H7 (cell line): ENCODE measurements at regions not wholly inside any gene's neighbourhood (a gene's known extent, or its start where the extent isn't known, plus 50 kb on each side); places are given as distances from the start of the nearest gene placed in this dataset.
A peak's percentile ranks its signal among the peaks of the same experiment; 100 is the strongest.
"Not testable (repeated sequence)": the region's sequence is repeated elsewhere in the genome, so short reads cannot be mapped to it uniquely, and the experiment has no call there.

Source experiments
- DNase-seq: peaks from one replicate; pipeline ENCODE4 v3.0.0; 2012
- H3K27me3 ChIP-seq: 2 replicates; pipeline ENCODE4 v1.6.0; 2011; ENCODE audit warnings: mild to moderate bottlenecking, low read length; ENCODE audit not compliant: control insufficient read depth, insufficient read depth
- H3K36me3 ChIP-seq: replicated peaks from 2 replicates; pipeline ENCODE4 v1.5.1; 2011; ENCODE audit warnings: low read length; ENCODE audit not compliant: control insufficient read depth, insufficient read depth
- H3K4me3 ChIP-seq: 2 replicates; pipeline ENCODE4 v1.5.1; 2011; ENCODE audit warnings: low read depth, mild to moderate bottlenecking, control low read depth, low read length, moderate library complexity; ENCODE audit not compliant: insufficient read depth

- no peak for DNase-seq
- Histone ChIP-seq H3K27me3 (no peaks in the 10 kb centered on the region), H3K36me3 (no peaks in the 10 kb centered on the region), H3K4me3 (no peak overlapping the region)
Measured at GRCh38 chr11:130526846-130527245, 78.4 kb downstream of the ADAMTS15 start.

GRCh38 chr11:130527636-130528297, 79.3 kb downstream of the ADAMTS15 start:
- DNase-seq = no peak
- Histone ChIP-seq H3K27me3 (no peaks in the 10 kb centered on the region), H3K4me3 (no peak overlapping the region), H3K36me3 (no peaks in the 10 kb centered on the region)

- no peak for DNase-seq
- H3K27me3 ChIP-seq = no peaks in the 10 kb centered on the region
Measured at GRCh38 chr11:130528298-130529261, 80.1 kb downstream of the ADAMTS15 start.

GRCh38 chr11:130529366-130529765, 80.9 kb downstream of the ADAMTS15 start:
- Histone ChIP-seq H3K4me3 (no peak overlapping the region), H3K27me3 (no peaks in the 10 kb centered on the region), H3K36me3 (no peaks in the 10 kb centered on the region)
- DNase-seq = no peak

More at GRCh38 chr11:130528298-130529261, 80.1 kb downstream of the ADAMTS15 start:
- Histone ChIP-seq H3K36me3 (no peaks in the 10 kb centered on the region), H3K4me3 (no peak overlapping the region)

- DNase-seq = peak; percentile 66
- Histone ChIP-seq H3K4me3 (no peak overlapping the region), H3K36me3 (no peaks in the 10 kb centered on the region), H3K27me3 (no peaks in the 10 kb centered on the region)
Measured at GRCh38 chr11:130531061-130531460, 82.6 kb downstream of the ADAMTS15 start.

- Histone ChIP-seq H3K36me3 (no peaks in the 10 kb centered on the region), H3K4me3 (no peak overlapping the region), H3K27me3 (no peaks in the 10 kb centered on the region)
- no peak for DNase-seq
Measured at GRCh38 chr11:130533113-130533798, 84.8 kb downstream of the ADAMTS15 start.

- Histone ChIP-seq H3K4me3 (no peak overlapping the region), H3K27me3 (no peaks in the 10 kb centered on the region), H3K36me3 (no peaks in the 10 kb centered on the region)
- DNase-seq = no peak
Measured at GRCh38 chr11:130533871-130534270, 85.4 kb downstream of the ADAMTS15 start.

GRCh38 chr11:130534551-130534950, 86.1 kb downstream of the ADAMTS15 start:
- Histone ChIP-seq H3K27me3 (no peaks in the 10 kb centered on the region), H3K36me3 (no peaks in the 10 kb centered on the region), H3K4me3 (no peak overlapping the region)
- no peak for DNase-seq

GRCh38 chr11:130535520-130535919, 87.1 kb downstream of the ADAMTS15 start:
- DNase-seq = no peak

GRCh38 chr11:130536106-130537040, 87.9 kb downstream of the ADAMTS15 start:
- no peak for DNase-seq
- Histone ChIP-seq H3K27me3 (no peaks in the 10 kb centered on the region), H3K4me3 (no peak overlapping the region), H3K36me3 (no peaks in the 10 kb centered on the region)

More at GRCh38 chr11:130535520-130535919, 87.1 kb downstream of the ADAMTS15 start:
- no peaks in the 10 kb centered on the region for H3K27me3 ChIP-seq
- H3K36me3 ChIP-seq = no peaks in the 10 kb centered on the region
- no peak overlapping the region for H3K4me3 ChIP-seq

- not testable (repeated sequence) for H3K36me3 ChIP-seq, H3K4me3 ChIP-seq, DNase-seq, H3K27me3 ChIP-seq
Measured at GRCh38 chr11:130539680-130540079, 91.2 kb downstream of the ADAMTS15 start.

GRCh38 chr11:130544266-130544665, 95.8 kb downstream of the ADAMTS15 start:
- no peak overlapping the region for H3K4me3 ChIP-seq
- no peaks in the 10 kb centered on the region for H3K27me3 ChIP-seq
- no peak for DNase-seq
- no peaks in the 10 kb centered on the region for H3K36me3 ChIP-seq

GRCh38 chr11:130545449-130546072, 97.1 kb downstream of the ADAMTS15 start:
- H3K36me3 ChIP-seq = no peaks in the 10 kb centered on the region
- no peaks in the 10 kb centered on the region for H3K27me3 ChIP-seq
- no peak overlapping the region for H3K4me3 ChIP-seq
- DNase-seq = no peak
